GM23248 (cell line): ENCODE measurements at regions not wholly inside any gene's neighbourhood (a gene's known extent, or its start where the extent isn't known, plus 50 kb on each side); places are given as distances from the start of the nearest gene placed in this dataset.

ENCODE experiments used
- DNase-seq: peaks from one replicate; pipeline ENCODE4 v3.0.0-alpha.2; 2015
- H2AFZ ChIP-seq: fragments of 200-600 bp; sonication (generic); 2 replicates; pipeline ENCODE4 v1.6.1; 2016; ENCODE audit warnings: antibody characterized with exemption
- H3F3A ChIP-seq: fragments of 200-600 bp; sonication (generic); 2 replicates; pipeline ENCODE4 v1.6.1; 2016; ENCODE audit warnings: mild to moderate bottlenecking, antibody characterized with exemption, mixed run types; ENCODE audit not compliant: insufficient read depth
- H3K27ac ChIP-seq: fragments of 200-600 bp; sonication (generic); 2 replicates; pipeline ENCODE4 v1.5.1; 2016; ENCODE audit warnings: mild to moderate bottlenecking
- H3K27me3 ChIP-seq: fragments of 200-600 bp; sonication (generic); replicated peaks from 2 replicates; pipeline ENCODE4 v1.6.1; 2016; ENCODE audit warnings: mild to moderate bottlenecking; ENCODE audit not compliant: insufficient read depth
- H3K36me3 ChIP-seq: fragments of 200-600 bp; sonication (generic); 2 replicates; pipeline ENCODE4 v1.6.1; 2016; ENCODE audit warnings: low read depth, mild to moderate bottlenecking
- H3K4me1 ChIP-seq: fragments of 200-600 bp; sonication (generic); 2 replicates; pipeline ENCODE4 v1.6.1; 2016; ENCODE audit warnings: mild to moderate bottlenecking; ENCODE audit not compliant: insufficient read depth
- H3K4me2 ChIP-seq: fragments of 200-600 bp; sonication (generic); one replicate; pipeline ENCODE4 v1.6.1; 2016; ENCODE audit warnings: mild to moderate bottlenecking; ENCODE audit not compliant: unreplicated experiment
- H3K4me3 ChIP-seq: fragments of 200-600 bp; sonication (generic); 2 replicates; pipeline ENCODE4 v1.5.1; 2016; ENCODE audit warnings: mild to moderate bottlenecking
- H3K79me2 ChIP-seq: fragments of 200-600 bp; sonication (generic); 2 replicates; pipeline ENCODE4 v1.6.1; 2016; ENCODE audit warnings: mild to moderate bottlenecking; ENCODE audit not compliant: insufficient read depth
- H3K9ac ChIP-seq: fragments of 200-600 bp; sonication (generic); 2 replicates; pipeline ENCODE4 v1.6.1; 2016; ENCODE audit warnings: mild to moderate bottlenecking
- H3K9me2 ChIP-seq: fragments of 200-600 bp; sonication (generic); 2 replicates; pipeline ENCODE4 v1.6.1; 2016; ENCODE audit warnings: mixed run types, mild to moderate bottlenecking, moderate library complexity; ENCODE audit not compliant: insufficient read depth
- H3K9me3 ChIP-seq: fragments of 200-600 bp; sonication (generic); one replicate; pipeline ENCODE4 v1.6.1; 2017; ENCODE audit warnings: low read depth
- H4K20me1 ChIP-seq: fragments of 200-600 bp; sonication (generic); 2 replicates; pipeline ENCODE4 v1.6.0; 2016; ENCODE audit not compliant: insufficient read depth
- EZH2 ChIP-seq: fragments of 200-600 bp; sonication (generic); IDR thresholded peaks from 2 replicates; pipeline ENCODE4 v1.6.1; 2018; ENCODE audit warnings: antibody characterized with exemption, mild to moderate bottlenecking; ENCODE audit not compliant: insufficient read depth, poor library complexity, severe bottlenecking
- EZH2phosphoT487 ChIP-seq: fragments of 200-600 bp; sonication (generic); IDR thresholded peaks from 2 replicates; pipeline ENCODE4 v1.6.1; 2018; ENCODE audit warnings: antibody characterized with exemption, moderate library complexity, mild to moderate bottlenecking, low read depth; ENCODE audit not compliant: insufficient read depth
- WGBS, 2 experiments: methylation state at CpG; one replicate each; pipeline ENCODE4 v1.1.6; 2015 to 2017; ENCODE audit warnings: low lambda C conversion rate in 2 of 2, low coverage in 1 of 2; ENCODE audit errors: missing lambda C conversion rate in 2 of 2; 5-methylcytosine and 5-hydroxymethylcytosine counted together
- in situ Hi-C: fragments of 300-500 bp; cut with MboI; formaldehyde crosslinking; loops from 2 replicates; pipeline ENCODE4 v1.15.0; 2020

DNA sequence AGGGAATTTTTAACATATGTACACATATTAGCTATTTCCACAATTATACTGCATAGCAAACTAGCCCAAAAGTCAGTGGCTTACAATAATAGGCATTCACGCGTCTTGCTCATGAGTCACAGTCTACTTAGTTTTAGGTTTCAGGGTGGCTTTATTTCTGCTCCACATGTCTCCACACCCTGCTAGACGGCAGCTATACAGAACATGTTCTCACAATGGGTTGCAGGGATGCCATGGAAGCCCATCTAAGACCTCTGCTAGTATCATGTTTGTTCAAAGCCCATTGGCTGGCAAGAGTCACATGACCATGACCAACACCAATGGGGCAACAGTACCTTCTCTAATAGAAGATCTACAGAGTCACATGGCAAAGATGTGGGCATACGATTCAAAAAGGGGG, 96.3 kb upstream of the NEBL start:
- no peak overlapping the region for H3K27ac ChIP-seq
- 72 to 76% methylated on average over 4 of the region's 4 CpGs for WGBS, 2 experiments
- no peaks in the 10 kb centered on the region for H3K27me3 ChIP-seq
- no peaks in the 10 kb centered on the region for H3K79me2 ChIP-seq
- no peak overlapping the region for H3K4me3 ChIP-seq
- H2AFZ ChIP-seq = no peak overlapping the region
- no peaks in the 10 kb centered on the region for H4K20me1 ChIP-seq
- peaks cover 5% of the 10 kb centered on the region for H3K4me1 ChIP-seq
- no peaks in the 10 kb centered on the region for H3K36me3 ChIP-seq
- no peak for DNase-seq
- no peaks in the 10 kb centered on the region for H3K9me3 ChIP-seq
- 0 out of 2 replicates have a peak, but pooled peaks cover 6% of the 10 kb centered on the region for H3K9me2 ChIP-seq
- no peak overlapping the region for H3K9ac ChIP-seq
- in situ Hi-C loops = no loop called here
- TF ChIP-seq EZH2 (no peak), EZH2phosphoT487 (no peak)
- H3F3A ChIP-seq = peaks cover 12% of the 10 kb centered on the region
- no peak overlapping the region for H3K4me2 ChIP-seq

DNA sequence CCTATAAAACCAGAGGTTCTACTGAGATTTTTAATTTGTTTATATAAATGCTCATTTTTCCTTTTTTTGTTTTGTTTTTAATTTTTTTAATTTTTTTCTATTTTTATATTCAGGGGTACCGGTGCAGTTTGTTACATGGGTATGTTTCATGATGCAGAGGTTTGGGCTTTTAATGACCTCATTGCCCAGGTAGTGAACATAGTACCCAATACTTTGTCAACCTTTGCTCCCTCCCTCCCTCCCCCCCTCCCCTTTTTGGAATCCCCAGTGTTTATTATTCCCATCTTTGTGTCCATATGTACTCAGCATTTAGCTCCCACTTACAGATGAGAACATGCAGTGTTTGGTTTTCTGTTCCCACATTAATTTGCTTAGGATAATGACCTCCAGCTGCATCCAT, 94.4 kb upstream of the NEBL start:
- H3K9ac ChIP-seq = no peak overlapping the region
- no peaks in the 10 kb centered on the region for H3K9me3 ChIP-seq
- H3K27ac ChIP-seq = no peak overlapping the region
- H2AFZ ChIP-seq = no peak overlapping the region
- H3K36me3 ChIP-seq = no peaks in the 10 kb centered on the region
- TF ChIP-seq EZH2phosphoT487 = no peak
- TF ChIP-seq EZH2 = no peak
- peaks cover 12% of the 10 kb centered on the region for H3F3A ChIP-seq
- H3K9me2 ChIP-seq = 0 out of 2 replicates have a peak, but pooled peaks cover 6% of the 10 kb centered on the region
- H3K4me3 ChIP-seq = no peak overlapping the region
- no peaks in the 10 kb centered on the region for H3K27me3 ChIP-seq
- 93 to 100% methylated on average over 1 of the region's 1 CpG for WGBS, 2 experiments
- peaks cover 5% of the 10 kb centered on the region for H3K4me1 ChIP-seq
- DNase-seq = no peak
- H4K20me1 ChIP-seq = no peaks in the 10 kb centered on the region
- no peak overlapping the region for H3K4me2 ChIP-seq
- H3K79me2 ChIP-seq = no peaks in the 10 kb centered on the region
- in situ Hi-C loops = no loop called here

DNA sequence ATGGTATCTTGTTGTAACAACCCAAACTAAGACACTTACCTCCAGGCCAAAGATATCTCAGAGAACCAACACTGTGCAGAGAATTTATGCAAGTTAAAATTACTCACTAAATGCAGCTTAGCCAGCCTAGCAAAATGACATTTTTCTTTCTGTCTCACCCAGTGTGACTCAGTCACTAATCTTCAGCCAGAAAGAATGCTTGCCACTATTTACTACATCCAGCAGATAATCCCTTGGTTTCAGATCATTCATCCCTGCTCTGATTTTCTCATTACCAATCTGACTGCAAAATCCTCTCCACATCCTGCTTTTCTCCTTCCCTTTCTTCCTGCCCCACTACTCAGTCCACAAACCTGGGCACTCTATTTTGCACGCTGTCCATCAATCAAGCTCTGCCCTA, 93.5 kb upstream of the NEBL start:
- H4K20me1 ChIP-seq = no peaks in the 10 kb centered on the region
- peaks cover 12% of the 10 kb centered on the region for H3F3A ChIP-seq
- no peaks in the 10 kb centered on the region for H3K36me3 ChIP-seq
- H3K4me2 ChIP-seq = peak overlapping the region; percentile 10
- peak; percentile 72 for DNase-seq
- H3K79me2 ChIP-seq = no peaks in the 10 kb centered on the region
- peaks cover 5% of the 10 kb centered on the region for H3K4me1 ChIP-seq
- in situ Hi-C loops = no loop called here
- TF ChIP-seq EZH2 = no peak
- no peak for TF ChIP-seq EZH2phosphoT487
- H3K4me3 ChIP-seq = no peak overlapping the region
- no peak overlapping the region for H3K9ac ChIP-seq
- 79 to 81% methylated on average over 1 of the region's 1 CpG for WGBS, 2 experiments
- 0 out of 2 replicates have a peak, but pooled peaks cover 6% of the 10 kb centered on the region for H3K9me2 ChIP-seq
- no peaks in the 10 kb centered on the region for H3K9me3 ChIP-seq
- no peak overlapping the region for H2AFZ ChIP-seq
- H3K27me3 ChIP-seq = no peaks in the 10 kb centered on the region
- no peak overlapping the region for H3K27ac ChIP-seq

DNA sequence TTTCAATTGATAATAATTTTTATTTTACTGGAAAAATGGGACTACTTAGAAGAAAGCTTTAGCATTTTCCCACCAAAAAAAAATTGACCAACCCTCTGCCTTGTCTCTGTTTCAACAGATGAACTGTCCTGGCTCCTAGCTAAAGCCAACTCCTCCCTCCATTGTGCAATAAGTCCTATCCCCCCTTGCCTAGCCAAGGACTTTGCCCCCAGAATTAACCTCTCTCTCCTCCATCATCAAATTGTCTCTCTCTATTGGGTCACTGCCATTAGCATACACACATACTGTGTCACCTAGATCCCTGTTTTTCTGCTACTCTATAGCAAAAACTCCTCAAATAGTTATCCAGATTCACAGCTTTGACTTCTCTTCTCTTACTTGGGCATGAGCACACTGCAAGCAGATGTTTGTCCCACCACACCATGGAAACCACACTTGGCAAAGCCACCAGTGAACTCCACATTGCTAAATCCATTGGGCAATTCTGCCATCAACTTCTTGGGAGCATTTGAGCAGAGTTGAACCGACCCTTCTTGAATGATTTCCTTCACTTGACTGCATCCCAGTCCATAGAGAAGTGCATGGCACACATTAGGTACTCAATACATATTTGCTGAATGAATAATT, 91.4 kb upstream of the NEBL start:
- H2AFZ ChIP-seq = no peak overlapping the region
- no peaks in the 10 kb centered on the region for H4K20me1 ChIP-seq
- no peak overlapping the region for H3K9ac ChIP-seq
- no peaks in the 10 kb centered on the region for H3K27me3 ChIP-seq
- H3K4me1 ChIP-seq = peaks cover 5% of the 10 kb centered on the region
- no peak overlapping the region for H3K4me2 ChIP-seq
- H3K9me3 ChIP-seq = no peaks in the 10 kb centered on the region
- in situ Hi-C loops = no loop called here
- no peak overlapping the region for H3K27ac ChIP-seq
- H3F3A ChIP-seq = peaks cover 12% of the 10 kb centered on the region
- no peak for TF ChIP-seq EZH2phosphoT487
- TF ChIP-seq EZH2 = no peak
- 4 to 14% methylated on average over 1 of the region's 1 CpG for WGBS, 2 experiments
- DNase-seq = peak; percentile 11
- no peaks in the 10 kb centered on the region for H3K79me2 ChIP-seq
- H3K36me3 ChIP-seq = no peaks in the 10 kb centered on the region
- H3K9me2 ChIP-seq = no peaks in the 10 kb centered on the region
- H3K4me3 ChIP-seq = no peak overlapping the region
